A673 (cell line): ENCODE measurements at regions not wholly inside any gene's neighbourhood (a gene's known extent, or its start where the extent isn't known, plus 50 kb on each side); places are given as distances from the start of the nearest gene placed in this dataset.

Experiments used
- CTCF ChIP-seq: fragments of 300-800, 200-600 bp; sonication (generic); conservative IDR thresholded peaks from 2 replicates; pipeline ENCODE4 v1.5.1; 2017; ENCODE audit warnings: low read depth, mild to moderate bottlenecking, antibody characterized with exemption, low read length, moderate library complexity, mixed read lengths
- EZH2 ChIP-seq: fragments of 200-600 bp; sonication (generic); IDR thresholded peaks from 2 replicates; pipeline ENCODE4 v1.6.1; 2017; ENCODE audit warnings: borderline replicate concordance, low read depth, mild to moderate bottlenecking, mixed read lengths, antibody characterized with exemption, low read length; ENCODE audit not compliant: poor library complexity, severe bottlenecking

GRCh38 chr20:12057778-12058177 is 140.1 kb downstream of the BTBD3 start:
- no peak for TF ChIP-seq CTCF
- no peak for TF ChIP-seq EZH2
